Astrocyte of the spinal cord (primary cell): ENCODE measurements at regions not wholly inside any gene's neighbourhood (a gene's known extent, or its start where the extent isn't known, plus 50 kb on each side); places are given as distances from the start of the nearest gene placed in this dataset.
A peak's percentile ranks its signal among the peaks of the same experiment; 100 is the strongest.

Experiments used
- DNase-seq: peaks from one replicate; pipeline ENCODE4 v3.0.0; 2011; ENCODE audit warnings: low read depth, low spot score
- H3K4me3 ChIP-seq: 2 replicates; pipeline ENCODE4 v1.5.1; 2011; ENCODE audit warnings: low read depth, mild to moderate bottlenecking, low read length, moderate library complexity
- CTCF ChIP-seq: IDR thresholded peaks from 2 replicates; pipeline ENCODE4 v1.5.1; 2012; ENCODE audit warnings: low read depth, mild to moderate bottlenecking, low read length, inconsistent platforms
- in situ Hi-C: cut with HindIII; loops from 2 replicates; pipeline ENCODE4 v1.10.0; 2017; ENCODE audit warnings: low sequenced_read_pairs

GRCh38 chr12:9351136-9351535 lies 142.9 kb upstream of the PZP start:
- no peak overlapping the region for H3K4me3 ChIP-seq
- no peak for TF ChIP-seq CTCF
- in situ Hi-C loops = no loop called here
- no peak for DNase-seq

GRCh38 chr12:9349888-9350885 lies 142.0 kb upstream of the PZP start:
- peak; percentile 22 for DNase-seq
- in situ Hi-C loops = no loop called here
- no peak for TF ChIP-seq CTCF
- no peak overlapping the region for H3K4me3 ChIP-seq

GRCh38 chr12:9348906-9349518 lies 140.8 kb upstream of the PZP start:
- no peak for DNase-seq
- no peak overlapping the region for H3K4me3 ChIP-seq
- in situ Hi-C loops = no loop called here
- no peak for TF ChIP-seq CTCF

- no peak overlapping the region for H3K4me3 ChIP-seq
- in situ Hi-C loops = no loop called here
- TF ChIP-seq CTCF = no peak
- peak; percentile 55 for DNase-seq
Observed at GRCh38 chr12:9347328-9348127, 139.3 kb upstream of the PZP start.

- in situ Hi-C loops = no loop called here
- DNase-seq = no peak
- no peak overlapping the region for H3K4me3 ChIP-seq
- no peak for TF ChIP-seq CTCF
Observed at GRCh38 chr12:9346866-9347327, 138.7 kb upstream of the PZP start.

- no peak overlapping the region for H3K4me3 ChIP-seq
- TF ChIP-seq CTCF = no peak
- in situ Hi-C loops = no loop called here
- no peak for DNase-seq
Observed at GRCh38 chr12:9345171-9345570, 137.0 kb upstream of the PZP start.
